GM18508 (cell line): ENCODE measurements at regions not wholly inside any gene's neighbourhood (a gene's known extent, or its start where the extent isn't known, plus 50 kb on each side); places are given as distances from the start of the nearest gene placed in this dataset.
"Not testable (repeated sequence)": the region's sequence is repeated elsewhere in the genome, so short reads cannot be mapped to it uniquely, and the experiment has no call there.

Experiments
- ATAC-seq: cut with Tn5 transposase; IDR thresholded peaks from one replicate; pipeline ENCODE4 v1.9.1; 2021; ENCODE audit warnings: moderate number of reproducible peaks; ENCODE audit not compliant: insufficient read depth, unreplicated experiment

DNA sequence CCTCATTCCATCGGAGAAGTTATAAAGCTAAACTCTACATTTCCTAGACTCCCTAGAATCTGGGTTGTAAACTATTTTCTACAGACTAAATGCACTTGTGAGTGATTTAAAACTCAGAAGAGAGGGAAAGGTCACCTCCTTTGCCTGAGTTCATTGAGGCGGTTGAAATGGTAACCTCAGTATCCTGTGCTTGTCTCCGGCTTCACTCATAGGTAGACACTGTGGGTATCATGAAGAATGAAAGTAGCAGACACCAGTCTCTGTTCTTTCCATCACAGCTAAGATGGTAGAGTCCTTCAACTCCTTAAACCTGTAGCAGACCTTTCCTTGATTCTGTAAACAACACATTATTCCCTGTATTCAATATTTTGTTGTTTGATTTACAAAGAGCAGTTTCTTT lies 291.3 kb upstream of the ANKRD50 start:
- ATAC-seq = no peak

DNA sequence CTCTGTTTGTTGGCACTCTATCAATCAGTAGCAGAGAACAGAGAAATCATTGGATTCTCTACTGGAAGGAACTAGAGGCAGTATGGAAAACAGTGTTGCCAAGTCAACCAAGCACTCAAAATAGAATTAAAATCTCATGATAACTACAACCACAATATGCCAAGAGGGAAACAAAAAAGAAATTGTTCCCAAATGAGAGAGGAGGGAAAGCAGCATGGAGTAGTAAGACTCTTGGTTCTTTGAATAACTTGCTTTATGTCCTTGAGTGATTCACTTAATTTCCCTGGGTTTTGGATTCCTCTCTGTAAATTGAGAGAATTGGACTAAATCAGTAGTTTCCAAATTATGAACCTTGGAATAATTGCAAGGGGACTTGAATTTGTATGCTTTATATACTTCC lies 285.5 kb upstream of the ANKRD50 start:
- ATAC-seq = no peak

DNA sequence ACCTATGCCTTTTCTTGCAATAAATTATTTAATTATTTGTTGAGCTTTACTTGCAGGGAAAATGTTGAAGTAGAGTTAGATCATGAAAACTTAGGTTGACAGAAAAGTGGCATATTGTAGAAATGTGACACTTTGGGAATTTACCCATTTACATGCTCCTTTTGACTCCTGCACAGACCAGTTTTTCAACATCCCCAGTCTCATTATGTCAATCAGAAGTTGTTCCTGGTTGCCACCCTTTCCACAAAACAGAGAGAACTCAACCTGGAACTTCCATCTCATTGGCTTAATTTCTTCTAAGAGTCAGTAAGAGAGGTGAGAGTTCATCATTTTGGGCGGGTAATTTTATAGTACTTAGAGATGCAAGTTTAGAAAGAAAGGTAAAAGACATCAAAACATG lies 284.6 kb upstream of the ANKRD50 start:
- ATAC-seq = no peak

DNA sequence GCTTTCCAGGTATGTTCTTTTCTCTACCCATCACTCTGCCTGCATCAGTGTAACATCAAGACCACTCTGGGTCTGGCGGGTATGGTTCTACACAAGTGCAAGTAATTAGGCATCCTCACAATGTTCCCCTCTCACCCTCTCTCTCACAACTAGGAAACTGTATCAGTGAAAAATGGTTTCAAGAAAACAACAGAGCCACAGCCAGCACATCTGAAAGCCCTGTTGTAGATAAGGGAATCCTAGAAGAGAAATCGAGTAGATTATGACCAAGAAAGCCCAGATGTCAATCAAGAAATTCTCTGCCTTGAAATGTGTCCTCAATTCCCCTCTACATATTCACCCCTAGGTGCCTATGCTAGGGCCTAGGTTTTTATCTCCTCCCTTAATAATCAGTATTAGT lies 281.3 kb upstream of the ANKRD50 start:
- ATAC-seq = no peak

- no peak for ATAC-seq
These were observed 277.9 kb upstream of the ANKRD50 start for GRCh38 chr4:124990398-124990797.

- ATAC-seq = no peak
These were observed 267.8 kb upstream of the ANKRD50 start for GRCh38 chr4:124980276-124980752.

DNA sequence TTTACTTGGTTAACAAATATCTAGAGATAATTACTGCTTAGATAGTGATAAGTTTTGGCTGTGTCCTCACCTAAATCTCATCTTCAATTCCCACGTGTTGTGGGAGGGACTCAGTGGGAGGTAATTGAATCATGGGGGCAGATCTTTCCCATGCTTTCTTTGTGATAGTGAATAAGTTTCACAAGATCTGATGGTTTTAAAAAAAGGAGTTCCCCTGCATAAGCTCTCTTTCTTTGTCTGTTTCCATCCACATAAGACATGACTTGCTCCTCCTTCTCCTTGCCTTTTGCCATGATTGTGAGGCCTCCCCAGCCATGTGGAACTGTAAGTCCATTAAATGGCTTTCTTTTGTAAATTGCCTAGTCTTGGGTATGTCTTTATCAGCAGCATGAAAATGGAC lies 266.0 kb upstream of the ANKRD50 start:
- not testable (repeated sequence) for ATAC-seq

GRCh38 chr4:124977045-124977444 lies 264.5 kb upstream of the ANKRD50 start:
- ATAC-seq = no peak

DNA sequence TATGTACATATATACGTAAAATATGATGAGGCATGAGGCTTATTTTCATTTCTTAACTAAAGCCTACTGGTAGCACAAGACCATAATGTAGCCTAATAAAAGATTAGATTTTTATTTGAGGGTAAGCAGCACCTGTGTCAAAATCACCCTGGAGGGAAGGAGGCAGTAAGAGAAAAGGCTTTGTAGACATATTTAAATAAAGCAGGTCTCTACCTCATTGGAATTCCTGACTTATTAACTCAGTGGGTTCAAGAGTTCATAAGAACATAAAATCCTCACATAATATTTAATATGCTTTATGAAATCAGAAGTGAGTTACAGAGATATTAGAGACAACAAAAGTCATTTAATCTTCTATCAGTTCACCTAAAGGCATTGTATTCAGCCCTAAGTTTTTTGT lies 261.6 kb upstream of the ANKRD50 start:
- no peak for ATAC-seq

GRCh38 chr4:124973716-124974115 lies 261.2 kb upstream of the ANKRD50 start:
- ATAC-seq = no peak

- ATAC-seq = no peak
These were observed 257.5 kb upstream of the ANKRD50 start for GRCh38 chr4:124970011-124970410.

- no peak for ATAC-seq
These were observed 253.0 kb upstream of the ANKRD50 start for GRCh38 chr4:124965497-124965891.

- no peak for ATAC-seq
These were observed 252.4 kb upstream of the ANKRD50 start for GRCh38 chr4:124964852-124965496.

GRCh38 chr4:124964251-124964650 lies 251.7 kb upstream of the ANKRD50 start:
- ATAC-seq = no peak

- no peak for ATAC-seq
These were observed 248.7 kb upstream of the ANKRD50 start for GRCh38 chr4:124961138-124961750.

GRCh38 chr4:124958847-124959246 lies 246.3 kb upstream of the ANKRD50 start:
- no peak for ATAC-seq

DNA sequence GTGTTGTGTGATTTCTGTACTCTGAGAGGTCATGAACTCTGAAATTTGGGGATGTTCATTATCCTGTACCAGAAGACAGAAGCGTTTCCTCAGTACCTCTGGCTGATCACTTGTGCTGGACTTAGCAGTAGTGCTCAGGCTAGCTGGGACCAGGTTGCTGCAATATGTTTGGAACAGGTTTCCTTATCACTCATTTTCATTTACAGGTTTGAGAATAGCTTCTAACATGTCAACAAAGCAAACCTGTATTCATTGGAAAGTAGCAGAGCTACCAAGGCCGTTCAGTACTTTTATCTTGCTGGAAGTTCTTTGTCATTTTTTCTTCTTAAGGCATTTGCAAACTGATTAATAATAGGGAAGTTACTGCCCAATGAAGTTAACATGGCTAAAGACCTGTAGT lies 242.9 kb upstream of the ANKRD50 start:
- ATAC-seq = no peak

- ATAC-seq = no peak
These were observed 241.5 kb upstream of the ANKRD50 start for GRCh38 chr4:124954046-124954445.

DNA sequence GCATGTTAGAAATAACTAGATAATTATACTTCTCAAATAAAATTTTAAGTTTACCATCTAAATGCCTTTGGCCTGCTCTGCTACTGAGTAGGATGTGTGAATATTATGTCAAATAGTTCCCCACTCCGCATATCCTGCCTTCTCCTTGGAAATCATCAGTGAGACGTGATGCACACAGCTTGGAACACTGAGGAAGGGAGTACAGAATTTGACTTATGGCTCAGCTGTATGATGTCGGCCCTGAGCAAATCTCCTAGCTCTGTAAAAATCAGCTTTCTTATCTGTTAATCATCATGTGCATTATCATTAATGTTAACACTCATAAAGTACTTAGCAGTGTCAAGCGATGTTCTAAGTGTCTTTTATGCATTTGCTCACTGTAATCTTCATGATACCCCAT lies 241.0 kb upstream of the ANKRD50 start:
- no peak for ATAC-seq

- no peak for ATAC-seq
These were observed 240.5 kb upstream of the ANKRD50 start for GRCh38 chr4:124953061-124953460.

DNA sequence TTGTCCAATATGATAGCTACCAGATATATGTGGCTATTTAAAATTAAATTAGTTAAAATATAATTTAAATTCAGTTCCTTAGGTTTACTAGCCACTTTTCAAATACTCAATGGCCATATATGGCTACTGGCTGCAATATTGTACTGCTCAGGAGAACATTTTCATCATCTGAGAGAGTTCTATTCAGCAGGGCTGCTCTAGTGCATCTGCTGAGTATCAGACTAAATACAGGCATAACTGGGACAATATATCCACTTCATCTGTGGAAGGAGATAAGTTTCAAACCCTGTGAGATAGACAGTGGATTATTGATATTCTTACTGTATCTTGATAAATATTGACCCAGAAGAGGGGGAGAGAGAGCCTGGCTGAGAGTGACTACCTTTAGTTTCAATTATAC lies 240.1 kb upstream of the ANKRD50 start:
- ATAC-seq = no peak

DNA sequence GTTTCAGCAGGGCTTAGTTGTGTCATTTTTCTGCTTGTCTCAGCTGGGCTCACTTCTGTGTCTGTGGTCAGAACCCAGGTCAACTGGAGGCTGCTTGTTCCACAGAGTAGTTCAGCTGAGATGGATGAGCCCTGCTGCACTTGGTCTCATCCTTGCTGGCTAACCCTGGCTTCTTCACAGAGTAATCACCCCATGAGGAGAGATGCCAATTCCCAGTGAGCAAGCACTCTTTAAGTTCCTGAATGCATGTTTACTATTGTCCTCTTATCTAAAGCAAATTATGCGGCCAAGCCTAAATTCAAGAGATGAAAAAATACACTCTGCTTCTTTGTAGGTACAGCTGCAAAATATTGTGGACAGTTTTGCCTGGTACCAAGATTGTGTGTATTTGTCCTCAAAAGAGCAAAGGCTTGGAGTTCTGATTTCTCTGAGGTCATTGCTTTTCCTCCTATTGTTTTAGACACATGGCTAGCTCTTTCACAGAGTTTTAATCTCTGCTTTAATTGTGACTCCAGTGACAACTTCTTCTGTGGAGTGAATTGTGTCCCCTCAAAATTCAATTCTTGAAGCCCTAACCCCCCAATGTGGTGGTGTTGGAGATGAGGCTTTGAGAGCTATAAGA lies 236.6 kb upstream of the ANKRD50 start:
- no peak for ATAC-seq
